Keratinocyte (primary cell): ENCODE measurements at regions not wholly inside any gene's neighbourhood (a gene's known extent, or its start where the extent isn't known, plus 50 kb on each side); places are given as distances from the start of the nearest gene placed in this dataset.

Source experiments
- EZH2 ChIP-seq: IDR thresholded peaks from one replicate; pipeline ENCODE4 v1.6.1; 2012; ENCODE audit warnings: inconsistent platforms, mild to moderate bottlenecking, low read length, moderate library complexity
- TF ChIP-seq, protein P1 (sequence below), 3 experiments: IDR thresholded peaks in 1 of 3; conservative IDR thresholded peaks in 1 of 3; optimal IDR thresholded peaks in 1 of 3; 2 replicates in 2 of 3; 3 replicates in 1 of 3; pipeline versions ENCODE3 to v1.5.1; 2011; ENCODE audit warnings: low read length in 3 of 3, mild to moderate bottlenecking in 3 of 3, moderate library complexity in 2 of 3, control low read depth in 1 of 3, inconsistent platforms in 1 of 3; ENCODE audit not compliant: insufficient read depth in 2 of 3; ENCODE audit errors: extremely low read depth in 1 of 3

DNA sequence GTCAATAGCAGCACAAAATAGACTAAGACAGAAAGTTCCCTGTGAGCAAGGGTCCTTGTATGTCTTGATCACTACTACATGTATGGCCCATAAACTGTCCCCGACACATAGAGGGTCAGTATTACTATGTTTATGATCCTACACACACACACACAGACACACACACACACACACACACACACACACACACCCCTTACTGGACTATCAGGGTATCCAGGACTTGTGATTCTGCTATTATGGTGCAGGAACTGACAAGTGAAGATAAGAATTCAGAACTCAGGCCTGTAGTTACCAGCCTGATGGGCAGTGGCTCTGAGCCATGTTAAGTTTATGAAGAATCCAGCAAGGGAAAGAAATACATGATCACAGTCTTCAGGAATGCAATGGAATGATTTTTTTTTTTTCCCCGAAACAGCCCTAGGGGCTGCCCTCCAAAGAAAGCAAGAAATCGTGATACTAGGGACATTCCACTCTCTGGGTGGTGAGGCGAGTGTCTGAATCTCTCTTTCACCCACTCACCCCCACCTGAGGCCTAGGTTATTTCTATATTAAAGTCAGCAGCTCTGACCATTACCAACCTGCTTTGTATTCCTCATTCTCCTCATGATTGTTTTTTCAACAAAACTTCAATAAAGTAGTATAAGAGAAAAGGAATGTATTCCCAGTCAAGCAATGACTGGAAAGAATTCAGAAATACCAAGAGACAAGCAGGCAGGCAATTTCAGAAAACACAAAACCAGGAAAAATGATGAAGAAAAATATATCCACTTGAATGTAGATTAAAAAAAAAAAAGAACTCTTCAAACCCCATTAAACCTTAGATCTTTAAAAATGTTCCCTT, 105.8 kb downstream of the AVPR1A start:
- TF ChIP-seq, protein P1, sequence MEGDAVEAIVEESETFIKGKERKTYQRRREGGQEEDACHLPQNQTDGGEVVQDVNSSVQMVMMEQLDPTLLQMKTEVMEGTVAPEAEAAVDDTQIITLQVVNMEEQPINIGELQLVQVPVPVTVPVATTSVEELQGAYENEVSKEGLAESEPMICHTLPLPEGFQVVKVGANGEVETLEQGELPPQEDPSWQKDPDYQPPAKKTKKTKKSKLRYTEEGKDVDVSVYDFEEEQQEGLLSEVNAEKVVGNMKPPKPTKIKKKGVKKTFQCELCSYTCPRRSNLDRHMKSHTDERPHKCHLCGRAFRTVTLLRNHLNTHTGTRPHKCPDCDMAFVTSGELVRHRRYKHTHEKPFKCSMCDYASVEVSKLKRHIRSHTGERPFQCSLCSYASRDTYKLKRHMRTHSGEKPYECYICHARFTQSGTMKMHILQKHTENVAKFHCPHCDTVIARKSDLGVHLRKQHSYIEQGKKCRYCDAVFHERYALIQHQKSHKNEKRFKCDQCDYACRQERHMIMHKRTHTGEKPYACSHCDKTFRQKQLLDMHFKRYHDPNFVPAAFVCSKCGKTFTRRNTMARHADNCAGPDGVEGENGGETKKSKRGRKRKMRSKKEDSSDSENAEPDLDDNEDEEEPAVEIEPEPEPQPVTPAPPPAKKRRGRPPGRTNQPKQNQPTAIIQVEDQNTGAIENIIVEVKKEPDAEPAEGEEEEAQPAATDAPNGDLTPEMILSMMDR (optimal IDR thresholded peaks at IDR 0.05 in 1 of 3, IDR thresholded peaks at IDR 0.05 in 1 of 3, conservative IDR thresholded peaks at IDR 0.05 in 1 of 3; ENCODE audit: extremely low read depth in 1 of 3, insufficient read depth in 2 of 3, low read length in 3 of 3): no peak
- TF ChIP-seq EZH2: no peak
